ENCODE measurements at regions not wholly inside any gene's neighbourhood (a gene's known extent, or its start where the extent isn't known, plus 50 kb on each side); places are given as distances from the start of the nearest gene placed in this dataset.

GRCh38 chr2:204449977-204450376 lies 95.3 kb upstream of the PARD3B start:
- no peak overlapping the region for H3K4me2 ChIP-seq (ENCODE audit: low read length)
- H2AFZ ChIP-seq (ENCODE audit: low read length) = no peak overlapping the region
- H3K9me3 ChIP-seq (ENCODE audit: low read length) = no peaks in the 10 kb centered on the region
- no peaks in the 10 kb centered on the region for H3K9me2 ChIP-seq (ENCODE audit: low read depth, low read length)
- no peaks in the 10 kb centered on the region for H3K27me3 ChIP-seq (ENCODE audit: insufficient read depth, low read length)
- H3K27ac ChIP-seq (ENCODE audit: low read depth, low read length, poor library complexity, severe bottlenecking) = no peak overlapping the region
- no peaks in the 10 kb centered on the region for H3K79me2 ChIP-seq (ENCODE audit: insufficient read depth, low read length)
- no peaks in the 10 kb centered on the region for H3K4me1 ChIP-seq (ENCODE audit: insufficient read depth, low read length, severe bottlenecking)
- H4K20me1 ChIP-seq (ENCODE audit: insufficient read depth, low read length) = no peaks in the 10 kb centered on the region
- H3F3A ChIP-seq (ENCODE audit: insufficient read depth, low read length) = no peaks in the 10 kb centered on the region
- H3K9ac ChIP-seq (ENCODE audit: low read length) = no peak overlapping the region
- no peak for TF ChIP-seq EZH2 (IDR thresholded peaks at IDR 0.05; ENCODE audit: borderline replicate concordance, low read length)
- no peak for TF ChIP-seq CTCF (IDR thresholded peaks at IDR 0.05; ENCODE audit: low read length)
- H3K4me3 ChIP-seq (ENCODE audit: low read depth, low read length, poor library complexity, severe bottlenecking) = no peak overlapping the region
- no peaks in the 10 kb centered on the region for H3K36me3 ChIP-seq (ENCODE audit: insufficient read depth, low read length)

GRCh38 chr2:204451766-204452165 lies 93.5 kb upstream of the PARD3B start:
- no peaks in the 10 kb centered on the region for H3K36me3 ChIP-seq (ENCODE audit: insufficient read depth, low read length)
- no peak overlapping the region for H3K4me3 ChIP-seq (ENCODE audit: low read depth, low read length, poor library complexity, severe bottlenecking)
- no peaks in the 10 kb centered on the region for H4K20me1 ChIP-seq (ENCODE audit: insufficient read depth, low read length)
- H3K27ac ChIP-seq (ENCODE audit: low read depth, low read length, poor library complexity, severe bottlenecking) = no peak overlapping the region
- no peaks in the 10 kb centered on the region for H3K9me2 ChIP-seq (ENCODE audit: low read depth, low read length)
- no peaks in the 10 kb centered on the region for H3K9me3 ChIP-seq (ENCODE audit: low read length)
- no peak overlapping the region for H2AFZ ChIP-seq (ENCODE audit: low read length)
- no peak overlapping the region for H3K4me2 ChIP-seq (ENCODE audit: low read length)
- TF ChIP-seq EZH2 (IDR thresholded peaks at IDR 0.05; ENCODE audit: borderline replicate concordance, low read length) = no peak
- TF ChIP-seq CTCF (IDR thresholded peaks at IDR 0.05; ENCODE audit: low read length) = no peak
- H3K9ac ChIP-seq (ENCODE audit: low read length) = no peak overlapping the region
- H3F3A ChIP-seq (ENCODE audit: insufficient read depth, low read length) = no peaks in the 10 kb centered on the region
- H3K79me2 ChIP-seq (ENCODE audit: insufficient read depth, low read length) = no peaks in the 10 kb centered on the region
- H3K27me3 ChIP-seq (ENCODE audit: insufficient read depth, low read length) = no peaks in the 10 kb centered on the region
- H3K4me1 ChIP-seq (ENCODE audit: insufficient read depth, low read length, severe bottlenecking) = no peaks in the 10 kb centered on the region

GRCh38 chr2:204452464-204453023 lies 92.7 kb upstream of the PARD3B start:
- Histone ChIP-seq H2AFZ (ENCODE audit: low read length) (no peak overlapping the region), H3K27ac (ENCODE audit: low read depth, low read length, poor library complexity, severe bottlenecking) (no peak overlapping the region), H3K4me2 (ENCODE audit: low read length) (no peak overlapping the region)

More at GRCh38 chr2:204452464-204453023, 92.7 kb upstream of the PARD3B start:
- H3K4me3 ChIP-seq (ENCODE audit: low read depth, low read length, poor library complexity, severe bottlenecking) = no peak overlapping the region
- H3K9me3 ChIP-seq (ENCODE audit: low read length) = no peaks in the 10 kb centered on the region
- H3K36me3 ChIP-seq (ENCODE audit: insufficient read depth, low read length) = no peaks in the 10 kb centered on the region
- TF ChIP-seq CTCF (IDR thresholded peaks at IDR 0.05; ENCODE audit: low read length) (no peak), EZH2 (IDR thresholded peaks at IDR 0.05; ENCODE audit: borderline replicate concordance, low read length) (no peak)
- H3K4me1 ChIP-seq (ENCODE audit: insufficient read depth, low read length, severe bottlenecking) = no peaks in the 10 kb centered on the region
- no peaks in the 10 kb centered on the region for H4K20me1 ChIP-seq (ENCODE audit: insufficient read depth, low read length)
- H3K9me2 ChIP-seq (ENCODE audit: low read depth, low read length) = no peaks in the 10 kb centered on the region
- H3F3A ChIP-seq (ENCODE audit: insufficient read depth, low read length) = no peaks in the 10 kb centered on the region
- no peaks in the 10 kb centered on the region for H3K27me3 ChIP-seq (ENCODE audit: insufficient read depth, low read length)
- H3K79me2 ChIP-seq (ENCODE audit: insufficient read depth, low read length) = no peaks in the 10 kb centered on the region
- H3K9ac ChIP-seq (ENCODE audit: low read length) = no peak overlapping the region
